ENCODE measurements at regions not wholly inside any gene's neighbourhood (a gene's known extent, or its start where the extent isn't known, plus 50 kb on each side); places are given as distances from the start of the nearest gene placed in this dataset.

- H3K4me1 ChIP-seq (ENCODE audit: control insufficient read depth in 2 of 2, insufficient read depth in 2 of 2, low read length in 2 of 2), result no peaks in the 10 kb centered on the region
- no peaks in the 10 kb centered on the region for H3K9me3 ChIP-seq (ENCODE audit: control insufficient read depth in 2 of 2, low read length in 2 of 2)
- H3K9ac ChIP-seq (ENCODE audit: low read depth in 1 of 2, low read length in 2 of 2), result no peak overlapping the region
- H3K27ac ChIP-seq (ENCODE audit: low read depth in 2 of 2, low read length in 2 of 2), result no peak overlapping the region
- no peaks in the 10 kb centered on the region for H3K27me3 ChIP-seq (ENCODE audit: control insufficient read depth in 2 of 2, insufficient read depth in 2 of 2, low read length in 2 of 2)
- H3K4me3 ChIP-seq (ENCODE audit: low read length in 2 of 2), result no peak overlapping the region
- H3K36me3 ChIP-seq (ENCODE audit: control insufficient read depth in 2 of 2, insufficient read depth in 2 of 2, low read length in 2 of 2), result no peaks in the 10 kb centered on the region
These were observed 242.7 kb downstream of the SAMD5 start for GRCh38 chr6:147751232-147751631.

DNA sequence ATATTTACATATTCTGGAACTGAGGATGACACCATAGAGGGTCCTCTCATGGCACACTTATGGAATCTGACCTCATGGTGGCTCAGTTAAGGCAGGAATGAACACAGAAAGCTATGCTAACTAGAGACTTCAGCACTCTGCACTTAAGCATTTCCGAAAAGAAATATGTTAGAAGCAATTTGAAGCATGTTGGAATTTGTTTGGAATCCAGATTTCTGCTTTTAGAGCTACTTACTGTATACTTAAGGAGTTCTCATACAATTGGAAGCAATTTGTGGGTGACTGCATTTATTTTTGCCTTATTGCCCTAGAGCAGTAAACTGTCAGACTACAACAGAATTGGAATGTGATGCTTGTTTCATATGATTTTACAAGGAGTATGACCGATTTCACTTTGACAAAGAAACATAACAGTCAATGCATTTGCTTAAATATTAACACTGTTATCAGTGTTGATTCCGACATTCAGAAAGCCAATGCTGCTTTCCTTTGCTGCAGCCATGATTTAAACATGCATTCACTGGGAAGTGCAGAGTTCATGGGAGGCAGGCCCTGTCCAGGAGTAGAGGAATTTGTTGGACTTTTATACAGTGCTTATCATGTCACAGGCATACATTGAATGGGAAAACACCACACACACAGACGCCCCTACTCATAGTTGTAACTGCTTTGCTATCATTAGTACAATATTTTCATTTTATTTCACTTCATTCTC, 244.4 kb downstream of the SAMD5 start:
- Histone ChIP-seq H3K4me3 (ENCODE audit: low read length in 2 of 2) (no peak overlapping the region), H3K9me3 (ENCODE audit: control insufficient read depth in 2 of 2, low read length in 2 of 2) (no peaks in the 10 kb centered on the region), H3K4me1 (ENCODE audit: control insufficient read depth in 2 of 2, insufficient read depth in 2 of 2, low read length in 2 of 2) (no peaks in the 10 kb centered on the region), H3K27me3 (ENCODE audit: control insufficient read depth in 2 of 2, insufficient read depth in 2 of 2, low read length in 2 of 2) (no peaks in the 10 kb centered on the region), H3K27ac (ENCODE audit: low read depth in 2 of 2, low read length in 2 of 2) (no peak overlapping the region), H3K9ac (ENCODE audit: low read depth in 1 of 2, low read length in 2 of 2) (no peak overlapping the region), H3K36me3 (ENCODE audit: control insufficient read depth in 2 of 2, insufficient read depth in 2 of 2, low read length in 2 of 2) (no peaks in the 10 kb centered on the region)

DNA sequence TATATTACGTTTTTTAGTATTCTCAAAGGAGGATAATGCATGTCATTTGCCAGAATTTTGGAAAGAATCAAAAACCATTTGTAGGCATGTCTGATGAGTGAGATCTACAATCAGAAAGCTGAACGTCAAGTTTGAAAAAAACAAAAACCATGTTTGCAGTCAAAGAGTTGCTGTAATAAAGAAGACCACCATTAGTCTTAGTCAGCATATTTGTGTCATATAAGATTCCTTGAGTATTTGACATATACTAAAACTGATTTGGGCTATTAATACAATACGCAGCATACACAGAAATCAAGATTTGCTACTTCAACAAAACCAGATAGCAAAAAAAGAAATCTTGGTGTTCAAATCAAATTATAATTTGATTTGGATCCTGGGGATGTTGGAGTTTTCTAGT, 247.5 kb downstream of the SAMD5 start:
- no peak overlapping the region for H3K4me3 ChIP-seq (ENCODE audit: low read length in 2 of 2)
- no peaks in the 10 kb centered on the region for H3K27me3 ChIP-seq (ENCODE audit: control insufficient read depth in 2 of 2, insufficient read depth in 2 of 2, low read length in 2 of 2)
- no peak overlapping the region for H3K27ac ChIP-seq (ENCODE audit: low read depth in 2 of 2, low read length in 2 of 2)
- H3K4me1 ChIP-seq (ENCODE audit: control insufficient read depth in 2 of 2, insufficient read depth in 2 of 2, low read length in 2 of 2), result no peaks in the 10 kb centered on the region
- no peaks in the 10 kb centered on the region for H3K36me3 ChIP-seq (ENCODE audit: control insufficient read depth in 2 of 2, insufficient read depth in 2 of 2, low read length in 2 of 2)
- H3K9ac ChIP-seq (ENCODE audit: low read depth in 1 of 2, low read length in 2 of 2), result no peak overlapping the region
- no peaks in the 10 kb centered on the region for H3K9me3 ChIP-seq (ENCODE audit: control insufficient read depth in 2 of 2, low read length in 2 of 2)

- Histone ChIP-seq H3K9ac (ENCODE audit: low read depth in 1 of 2, low read length in 2 of 2) (no peak overlapping the region), H3K9me3 (ENCODE audit: control insufficient read depth in 2 of 2, low read length in 2 of 2) (no peaks in the 10 kb centered on the region), H3K4me1 (ENCODE audit: control insufficient read depth in 2 of 2, insufficient read depth in 2 of 2, low read length in 2 of 2) (no peaks in the 10 kb centered on the region), H3K27ac (ENCODE audit: low read depth in 2 of 2, low read length in 2 of 2) (no peak overlapping the region), H3K36me3 (ENCODE audit: control insufficient read depth in 2 of 2, insufficient read depth in 2 of 2, low read length in 2 of 2) (no peaks in the 10 kb centered on the region), H3K4me3 (ENCODE audit: low read length in 2 of 2) (no peak overlapping the region), H3K27me3 (ENCODE audit: control insufficient read depth in 2 of 2, insufficient read depth in 2 of 2, low read length in 2 of 2) (no peaks in the 10 kb centered on the region)
These were observed 248.4 kb downstream of the SAMD5 start for GRCh38 chr6:147756891-147757290.

DNA sequence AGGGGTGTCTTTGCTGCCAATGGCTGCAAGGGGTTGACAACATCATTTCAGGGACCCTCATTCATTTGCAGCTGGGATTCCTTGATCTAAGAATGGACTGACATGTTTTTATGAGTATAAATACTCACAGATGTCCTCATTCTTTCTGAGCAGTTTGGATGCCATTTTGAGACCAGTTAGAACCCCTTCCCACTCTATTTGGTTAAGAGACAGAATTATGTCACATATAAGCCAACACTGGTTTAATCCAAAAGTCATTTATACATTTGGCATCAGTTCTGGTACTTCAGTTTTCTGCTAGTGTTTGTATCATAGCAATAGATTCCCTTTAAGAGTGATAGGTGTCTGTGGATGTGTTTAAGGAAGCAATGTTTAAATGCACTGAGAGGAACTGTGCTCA, 248.8 kb downstream of the SAMD5 start:
- no peaks in the 10 kb centered on the region for H3K4me1 ChIP-seq (ENCODE audit: control insufficient read depth in 2 of 2, insufficient read depth in 2 of 2, low read length in 2 of 2)

DNA sequence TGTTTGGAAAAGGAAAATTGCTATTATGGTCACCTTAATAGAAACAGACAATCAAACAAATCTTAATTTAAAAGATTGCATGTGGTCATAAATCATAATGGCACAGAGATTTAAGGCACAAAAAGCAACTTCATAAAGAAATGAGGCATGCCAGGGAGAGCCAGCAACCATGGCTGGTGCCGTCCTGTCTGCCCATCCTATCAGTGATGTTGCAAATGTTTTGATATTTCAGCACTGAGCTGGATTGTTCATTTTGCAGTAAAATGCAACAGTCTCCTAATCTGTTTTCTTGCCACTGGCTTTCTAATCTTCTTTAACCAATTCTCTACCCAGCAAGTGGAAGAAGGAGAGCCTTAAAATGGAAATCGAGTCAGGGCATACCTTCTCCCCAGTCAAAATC, 249.8 kb downstream of the SAMD5 start:
- no peak overlapping the region for H3K4me3 ChIP-seq (ENCODE audit: low read length in 2 of 2)
- H3K36me3 ChIP-seq (ENCODE audit: control insufficient read depth in 2 of 2, insufficient read depth in 2 of 2, low read length in 2 of 2), result no peaks in the 10 kb centered on the region
- no peaks in the 10 kb centered on the region for H3K27me3 ChIP-seq (ENCODE audit: control insufficient read depth in 2 of 2, insufficient read depth in 2 of 2, low read length in 2 of 2)
- H3K9me3 ChIP-seq (ENCODE audit: control insufficient read depth in 2 of 2, low read length in 2 of 2), result no peaks in the 10 kb centered on the region
- H3K9ac ChIP-seq (ENCODE audit: low read depth in 1 of 2, low read length in 2 of 2), result no peak overlapping the region
- no peak overlapping the region for H3K27ac ChIP-seq (ENCODE audit: low read depth in 2 of 2, low read length in 2 of 2)
- H3K4me1 ChIP-seq (ENCODE audit: control insufficient read depth in 2 of 2, insufficient read depth in 2 of 2, low read length in 2 of 2), result no peaks in the 10 kb centered on the region

More for the DNA sequence above, 248.8 kb downstream of the SAMD5 start:
- H3K9ac ChIP-seq (ENCODE audit: low read depth in 1 of 2, low read length in 2 of 2), result no peak overlapping the region
- H3K27ac ChIP-seq (ENCODE audit: low read depth in 2 of 2, low read length in 2 of 2), result no peak overlapping the region
- H3K36me3 ChIP-seq (ENCODE audit: control insufficient read depth in 2 of 2, insufficient read depth in 2 of 2, low read length in 2 of 2), result no peaks in the 10 kb centered on the region
- H3K9me3 ChIP-seq (ENCODE audit: control insufficient read depth in 2 of 2, low read length in 2 of 2), result no peaks in the 10 kb centered on the region
- H3K27me3 ChIP-seq (ENCODE audit: control insufficient read depth in 2 of 2, insufficient read depth in 2 of 2, low read length in 2 of 2), result no peaks in the 10 kb centered on the region
- no peak overlapping the region for H3K4me3 ChIP-seq (ENCODE audit: low read length in 2 of 2)

DNA sequence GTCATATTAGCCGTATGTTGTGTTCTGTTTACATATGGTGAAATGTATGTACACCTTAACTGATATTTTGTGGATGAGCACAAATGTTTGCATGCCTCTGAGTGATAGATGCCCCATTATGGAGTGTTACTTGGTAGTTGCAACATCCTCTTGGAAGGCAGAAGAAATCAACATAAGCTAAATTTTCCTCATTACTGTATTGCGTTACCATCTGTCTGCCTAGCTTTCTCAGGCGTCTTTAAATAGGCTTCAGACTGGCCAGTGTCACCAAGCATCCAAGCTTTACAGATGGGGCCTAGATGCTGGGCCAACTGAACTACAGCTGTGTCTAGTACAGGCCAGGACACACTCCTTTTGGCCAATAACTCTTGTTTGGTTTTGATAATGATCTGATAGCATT, 250.6 kb downstream of the SAMD5 start:
- Histone ChIP-seq H3K36me3 (ENCODE audit: control insufficient read depth in 2 of 2, insufficient read depth in 2 of 2, low read length in 2 of 2) (no peaks in the 10 kb centered on the region), H3K9me3 (ENCODE audit: control insufficient read depth in 2 of 2, low read length in 2 of 2) (no peaks in the 10 kb centered on the region), H3K27me3 (ENCODE audit: control insufficient read depth in 2 of 2, insufficient read depth in 2 of 2, low read length in 2 of 2) (no peaks in the 10 kb centered on the region), H3K4me3 (ENCODE audit: low read length in 2 of 2) (no peak overlapping the region), H3K9ac (ENCODE audit: low read depth in 1 of 2, low read length in 2 of 2) (no peak overlapping the region), H3K27ac (ENCODE audit: low read depth in 2 of 2, low read length in 2 of 2) (no peak overlapping the region), H3K4me1 (ENCODE audit: control insufficient read depth in 2 of 2, insufficient read depth in 2 of 2, low read length in 2 of 2) (no peaks in the 10 kb centered on the region)

DNA sequence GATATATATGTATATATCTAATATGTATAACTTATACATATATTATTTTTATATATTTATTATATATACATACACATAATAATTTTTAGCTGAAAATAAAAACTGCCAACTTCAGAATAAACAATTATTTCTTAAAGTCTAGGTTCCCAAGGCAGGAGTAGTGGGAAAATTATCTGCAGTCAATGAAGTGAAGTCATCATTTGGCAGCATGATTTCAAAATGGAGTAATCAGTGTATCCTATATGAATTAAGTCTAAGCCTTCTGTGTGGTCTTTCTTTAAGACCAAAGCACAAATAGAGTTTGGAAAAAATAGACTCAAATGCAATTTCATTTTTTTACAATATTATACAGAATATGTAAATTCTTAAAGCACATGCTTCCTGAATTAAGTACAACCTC, 251.0 kb downstream of the SAMD5 start:
- no peaks in the 10 kb centered on the region for H3K27me3 ChIP-seq (ENCODE audit: control insufficient read depth in 2 of 2, insufficient read depth in 2 of 2, low read length in 2 of 2)
- no peaks in the 10 kb centered on the region for H3K9me3 ChIP-seq (ENCODE audit: control insufficient read depth in 2 of 2, low read length in 2 of 2)
- no peak overlapping the region for H3K9ac ChIP-seq (ENCODE audit: low read depth in 1 of 2, low read length in 2 of 2)

GRCh38 chr6:147765541-147765940, 257.1 kb downstream of the SAMD5 start:
- no peak overlapping the region for H3K27ac ChIP-seq (ENCODE audit: low read depth in 2 of 2, low read length in 2 of 2)
- no peak overlapping the region for H3K4me3 ChIP-seq (ENCODE audit: low read length in 2 of 2)
- H3K9me3 ChIP-seq (ENCODE audit: control insufficient read depth in 2 of 2, low read length in 2 of 2), result no peaks in the 10 kb centered on the region
- no peak overlapping the region for H3K9ac ChIP-seq (ENCODE audit: low read depth in 1 of 2, low read length in 2 of 2)
- no peaks in the 10 kb centered on the region for H3K4me1 ChIP-seq (ENCODE audit: control insufficient read depth in 2 of 2, insufficient read depth in 2 of 2, low read length in 2 of 2)
- H3K27me3 ChIP-seq (ENCODE audit: control insufficient read depth in 2 of 2, insufficient read depth in 2 of 2, low read length in 2 of 2), result no peaks in the 10 kb centered on the region
- H3K36me3 ChIP-seq (ENCODE audit: control insufficient read depth in 2 of 2, insufficient read depth in 2 of 2, low read length in 2 of 2), result no peaks in the 10 kb centered on the region

More for the DNA sequence above, 251.0 kb downstream of the SAMD5 start:
- Histone ChIP-seq H3K4me1 (ENCODE audit: control insufficient read depth in 2 of 2, insufficient read depth in 2 of 2, low read length in 2 of 2) (no peaks in the 10 kb centered on the region), H3K36me3 (ENCODE audit: control insufficient read depth in 2 of 2, insufficient read depth in 2 of 2, low read length in 2 of 2) (no peaks in the 10 kb centered on the region), H3K4me3 (ENCODE audit: low read length in 2 of 2) (no peak overlapping the region), H3K27ac (ENCODE audit: low read depth in 2 of 2, low read length in 2 of 2) (no peak overlapping the region)

DNA sequence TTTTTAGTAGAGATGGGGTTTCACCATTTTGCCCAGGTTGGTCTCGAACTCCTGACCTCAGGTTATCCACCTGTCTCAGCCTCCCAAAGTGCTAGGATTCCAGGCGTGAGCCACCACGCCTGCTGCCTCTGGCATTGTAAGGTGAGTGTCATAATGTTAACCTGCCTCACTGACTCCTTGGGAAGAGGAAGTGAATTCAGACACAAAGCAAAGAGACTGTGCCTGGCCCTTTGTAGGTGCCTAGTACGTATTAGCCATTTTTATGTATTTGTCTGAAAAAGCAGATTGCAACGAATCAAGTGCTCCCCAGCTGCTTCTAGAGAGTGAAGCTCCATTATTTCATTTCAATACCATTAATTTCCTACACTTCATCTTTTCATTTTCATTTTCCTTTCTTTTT, 260.5 kb downstream of the SAMD5 start:
- H3K9me3 ChIP-seq (ENCODE audit: control insufficient read depth in 2 of 2, low read length in 2 of 2), result no peaks in the 10 kb centered on the region
- H3K4me3 ChIP-seq (ENCODE audit: low read length in 2 of 2), result no peak overlapping the region
- no peak overlapping the region for H3K9ac ChIP-seq (ENCODE audit: low read depth in 1 of 2, low read length in 2 of 2)
- no peaks in the 10 kb centered on the region for H3K36me3 ChIP-seq (ENCODE audit: control insufficient read depth in 2 of 2, insufficient read depth in 2 of 2, low read length in 2 of 2)
- no peaks in the 10 kb centered on the region for H3K27me3 ChIP-seq (ENCODE audit: control insufficient read depth in 2 of 2, insufficient read depth in 2 of 2, low read length in 2 of 2)
- H3K27ac ChIP-seq (ENCODE audit: low read depth in 2 of 2, low read length in 2 of 2), result no peak overlapping the region
- H3K4me1 ChIP-seq (ENCODE audit: control insufficient read depth in 2 of 2, insufficient read depth in 2 of 2, low read length in 2 of 2), result no peaks in the 10 kb centered on the region
